ENCODE measurements at regions not wholly inside any gene's neighbourhood (a gene's known extent, or its start where the extent isn't known, plus 50 kb on each side); places are given as distances from the start of the nearest gene placed in this dataset.

GRCh38 chr6:6790393-6790792 lies 201.9 kb downstream of the LY86 start:
- Histone ChIP-seq H3K27me3 (no peaks in the 10 kb centered on the region), H4K20me1 (ENCODE audit: insufficient read depth, poor library complexity, severe bottlenecking) (no peaks in the 10 kb centered on the region), H3K4me3 (no peak overlapping the region), H3K9me2 (replicated peaks; ENCODE audit: insufficient read depth) (no peaks in the 10 kb centered on the region), H3K36me3 (replicated peaks; ENCODE audit: insufficient read depth, low read depth) (no peaks in the 10 kb centered on the region), H3K79me2 (no peaks in the 10 kb centered on the region), H3K4me1 (ENCODE audit: insufficient read depth) (no peaks in the 10 kb centered on the region), H3K27ac (no peak overlapping the region), H2AFZ (no peak overlapping the region), H3K9me3 (ENCODE audit: low read depth) (no peaks in the 10 kb centered on the region), H3K4me2 (no peak overlapping the region)
- TF ChIP-seq CTCF (IDR thresholded peaks at IDR 0.05; ENCODE audit: poor library complexity), result no peak
- 93% methylated on average over 5 of the region's 5 CpGs for WGBS (ENCODE audit: low lambda C conversion rate, missing lambda C conversion rate)
- no peak for DNase-seq (ENCODE audit: low spot score)

- Histone ChIP-seq H4K20me1 (ENCODE audit: insufficient read depth, poor library complexity, severe bottlenecking) (no peaks in the 10 kb centered on the region), H3K9me3 (ENCODE audit: low read depth) (no peaks in the 10 kb centered on the region), H2AFZ (no peak overlapping the region), H3K9me2 (replicated peaks; ENCODE audit: insufficient read depth) (no peaks in the 10 kb centered on the region), H3K27ac (peak overlapping the region; percentile 40), H3K4me1 (ENCODE audit: insufficient read depth) (no peaks in the 10 kb centered on the region), H3K4me2 (no peak overlapping the region), H3K36me3 (replicated peaks; ENCODE audit: insufficient read depth, low read depth) (no peaks in the 10 kb centered on the region), H3K79me2 (no peaks in the 10 kb centered on the region), H3K27me3 (no peaks in the 10 kb centered on the region), H3K4me3 (no peak overlapping the region)
- WGBS (ENCODE audit: low lambda C conversion rate, missing lambda C conversion rate), result 71% methylated on average over 3 of the region's 3 CpGs
- peak; percentile 39 for DNase-seq (ENCODE audit: low spot score)
- TF ChIP-seq CTCF (IDR thresholded peaks at IDR 0.05; ENCODE audit: poor library complexity) (no peak), EZH2phosphoT487 (IDR thresholded peaks at IDR 0.05; ENCODE audit: low read depth, severe bottlenecking, unreplicated experiment) (no peak), EZH2 (IDR thresholded peaks at IDR 0.05; ENCODE audit: borderline replicate concordance) (no peak)
These were observed 202.4 kb downstream of the LY86 start for GRCh38 chr6:6790891-6791290.

- Histone ChIP-seq H4K20me1 (ENCODE audit: insufficient read depth, poor library complexity, severe bottlenecking) (no peaks in the 10 kb centered on the region), H3K36me3 (replicated peaks; ENCODE audit: insufficient read depth, low read depth) (no peaks in the 10 kb centered on the region), H2AFZ (no peak overlapping the region), H3K4me3 (no peak overlapping the region), H3K9me3 (ENCODE audit: low read depth) (no peaks in the 10 kb centered on the region), H3K4me2 (no peak overlapping the region), H3K27me3 (no peaks in the 10 kb centered on the region), H3K79me2 (no peaks in the 10 kb centered on the region), H3K27ac (no peak overlapping the region), H3K4me1 (ENCODE audit: insufficient read depth) (no peaks in the 10 kb centered on the region), H3K9me2 (replicated peaks; ENCODE audit: insufficient read depth) (no peaks in the 10 kb centered on the region)
- no peak for DNase-seq (ENCODE audit: low spot score)
- WGBS (ENCODE audit: low lambda C conversion rate, missing lambda C conversion rate), result 88% methylated on average over 9 of the region's 9 CpGs
- no peak for TF ChIP-seq CTCF (IDR thresholded peaks at IDR 0.05; ENCODE audit: poor library complexity)
- no peak for TF ChIP-seq EZH2phosphoT487 (IDR thresholded peaks at IDR 0.05; ENCODE audit: low read depth, severe bottlenecking, unreplicated experiment)
- TF ChIP-seq EZH2 (IDR thresholded peaks at IDR 0.05; ENCODE audit: borderline replicate concordance), result no peak
These were observed 205.1 kb downstream of the LY86 start for GRCh38 chr6:6793388-6794250.
